Activated T-cell treated with anti-CD3 and anti-CD28 coated beads, Interleukin-2, amount 50 U/mL, for 24 hours (primary cell): ENCODE measurements at regions not wholly inside any gene's neighbourhood (a gene's known extent, or its start where the extent isn't known, plus 50 kb on each side); places are given as distances from the start of the nearest gene placed in this dataset.

Source experiments
- DNase-seq: peaks from one replicate; pipeline ENCODE4 v3.0.0-alpha.2; 2020
- H3K27ac Mint-ChIP-seq: 2 replicates; pipeline ENCODE4 v1.8.0; 2020; ENCODE audit warnings: mild to moderate bottlenecking, mixed read lengths
- H3K27me3 Mint-ChIP-seq: 2 replicates; pipeline ENCODE4 v1.8.0; 2020; ENCODE audit warnings: mixed read lengths
- H3K36me3 Mint-ChIP-seq: 2 replicates; pipeline ENCODE4 v1.8.0; 2020; ENCODE audit warnings: low read depth, mixed read lengths
- H3K4me1 Mint-ChIP-seq: 2 replicates; pipeline ENCODE4 v1.8.0; 2020; ENCODE audit warnings: low read depth, mixed read lengths
- H3K4me3 Mint-ChIP-seq: 2 replicates; pipeline ENCODE4 v1.8.0; 2020; ENCODE audit warnings: mild to moderate bottlenecking, moderate library complexity, mixed read lengths
- H3K9me3 Mint-ChIP-seq: 2 replicates; pipeline ENCODE4 v1.8.0; 2020; ENCODE audit warnings: mixed read lengths

- DNase-seq, result no peak
- Mint-ChIP-seq H3K36me3 (no peaks in the 10 kb centered on the region), H3K4me1 (no peaks in the 10 kb centered on the region), H3K27ac (no peak overlapping the region), H3K27me3 (peaks cover 14% of the 10 kb centered on the region), H3K9me3 (no peaks in the 10 kb centered on the region), H3K4me3 (no peak overlapping the region)
Observed at GRCh38 chr14:36055681-36056225, 120.8 kb downstream of the PTCSC3 start.

DNA sequence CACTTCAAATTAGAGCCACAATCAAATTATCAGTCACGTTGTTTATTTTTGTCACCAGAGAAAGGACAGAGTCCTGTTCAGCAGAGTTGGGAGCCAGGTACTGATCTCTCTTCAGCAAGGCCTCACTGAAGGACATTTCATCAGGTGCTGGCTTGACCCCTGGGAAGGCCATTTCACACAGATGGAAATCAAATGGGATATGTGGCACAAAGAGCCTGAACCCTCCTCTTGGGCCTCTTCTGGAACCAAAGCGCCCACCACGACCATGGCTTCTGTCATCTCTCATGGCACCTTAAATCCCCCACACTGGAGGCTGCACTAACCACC is 121.5 kb downstream of the PTCSC3 start:
- no peak overlapping the region for H3K27ac Mint-ChIP-seq
- no peaks in the 10 kb centered on the region for H3K36me3 Mint-ChIP-seq
- H3K9me3 Mint-ChIP-seq, result no peaks in the 10 kb centered on the region
- peaks cover 15% of the 10 kb centered on the region for H3K27me3 Mint-ChIP-seq
- H3K4me3 Mint-ChIP-seq, result no peak overlapping the region
- H3K4me1 Mint-ChIP-seq, result no peaks in the 10 kb centered on the region
- no peak for DNase-seq

- no peak for DNase-seq
- Mint-ChIP-seq H3K36me3 (no peaks in the 10 kb centered on the region), H3K4me1 (no peaks in the 10 kb centered on the region), H3K4me3 (no peak overlapping the region), H3K27me3 (peaks cover 15% of the 10 kb centered on the region), H3K27ac (no peak overlapping the region), H3K9me3 (no peaks in the 10 kb centered on the region)
Observed at GRCh38 chr14:36054353-36055051, 122.0 kb downstream of the PTCSC3 start.

GRCh38 chr14:36052681-36053080 is 123.8 kb downstream of the PTCSC3 start:
- H3K27me3 Mint-ChIP-seq, result peaks cover 15% of the 10 kb centered on the region
- no peaks in the 10 kb centered on the region for H3K9me3 Mint-ChIP-seq
- no peak overlapping the region for H3K27ac Mint-ChIP-seq
- H3K36me3 Mint-ChIP-seq, result no peaks in the 10 kb centered on the region
- no peak overlapping the region for H3K4me3 Mint-ChIP-seq
- DNase-seq, result no peak
- H3K4me1 Mint-ChIP-seq, result no peaks in the 10 kb centered on the region

DNA sequence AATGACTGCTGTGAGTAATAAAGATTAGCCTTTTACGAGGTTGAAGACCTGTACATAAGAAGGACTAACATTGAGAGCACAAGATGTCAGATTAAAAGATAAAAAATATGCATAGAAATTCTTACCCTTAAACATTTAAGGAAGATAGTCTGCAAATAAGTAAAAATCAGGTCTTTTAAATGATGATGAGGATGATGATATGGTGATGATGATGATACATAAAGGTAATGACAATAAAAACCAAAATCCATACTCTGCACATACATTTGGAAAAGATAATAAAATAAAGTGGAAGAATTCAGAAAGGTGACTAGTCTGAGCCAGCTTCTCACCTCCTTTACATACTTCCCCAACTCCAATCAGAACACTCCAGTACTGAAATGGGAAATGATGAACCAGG is 124.5 kb downstream of the PTCSC3 start:
- Mint-ChIP-seq H3K36me3 (no peaks in the 10 kb centered on the region), H3K9me3 (no peaks in the 10 kb centered on the region), H3K4me1 (no peaks in the 10 kb centered on the region), H3K27me3 (peaks cover 15% of the 10 kb centered on the region), H3K27ac (no peak overlapping the region), H3K4me3 (no peak overlapping the region)
- DNase-seq, result no peak

DNA sequence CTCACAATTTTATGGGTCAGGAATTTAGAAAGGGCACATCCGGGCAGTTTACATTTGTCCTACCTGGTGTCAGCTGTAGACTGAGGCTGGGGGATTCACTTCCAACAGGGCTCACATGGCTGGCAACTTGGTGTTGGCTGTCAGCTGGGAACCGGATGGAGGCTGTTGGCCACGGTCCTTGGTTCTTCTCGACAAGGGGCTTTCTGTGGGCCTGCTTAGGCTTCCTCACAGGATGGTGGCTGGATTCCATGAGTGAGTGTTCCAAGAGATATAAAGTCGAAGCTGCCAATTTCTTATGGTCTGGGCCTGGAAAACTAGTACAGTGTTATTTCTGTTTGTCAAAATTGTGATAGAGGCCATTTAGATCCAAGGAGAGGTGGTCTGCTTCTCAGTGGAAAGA is 127.9 kb downstream of the PTCSC3 start:
- no peak overlapping the region for H3K27ac Mint-ChIP-seq

DNA sequence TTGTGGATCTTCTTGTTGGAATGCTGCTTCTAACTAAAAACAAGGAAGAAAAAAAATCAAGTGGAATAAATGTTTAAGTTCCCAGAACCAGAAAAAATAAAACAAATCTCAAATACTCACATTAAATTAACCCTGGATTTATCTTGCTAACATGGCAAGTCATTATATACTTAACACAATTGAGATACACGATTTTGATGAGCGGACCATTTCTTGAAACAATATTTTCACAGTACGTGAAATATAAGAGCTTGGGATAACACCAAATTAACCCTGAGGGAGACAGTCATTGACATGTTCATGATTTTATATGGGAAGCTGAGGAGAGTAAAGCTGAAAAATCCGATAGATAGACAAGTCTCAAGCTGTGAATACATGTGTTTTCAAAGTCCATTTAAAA is 128.6 kb downstream of the PTCSC3 start:
- Mint-ChIP-seq H3K27me3 (peaks cover 16% of the 10 kb centered on the region), H3K4me3 (no peak overlapping the region), H3K36me3 (no peaks in the 10 kb centered on the region), H3K27ac (no peak overlapping the region), H3K4me1 (no peaks in the 10 kb centered on the region), H3K9me3 (no peaks in the 10 kb centered on the region)
- DNase-seq, result no peak

More for the DNA sequence above, 127.9 kb downstream of the PTCSC3 start:
- H3K27me3 Mint-ChIP-seq, result peaks cover 14% of the 10 kb centered on the region
- no peaks in the 10 kb centered on the region for H3K36me3 Mint-ChIP-seq
- H3K4me1 Mint-ChIP-seq, result no peaks in the 10 kb centered on the region
- H3K4me3 Mint-ChIP-seq, result no peak overlapping the region
- DNase-seq, result no peak
- no peaks in the 10 kb centered on the region for H3K9me3 Mint-ChIP-seq

DNA sequence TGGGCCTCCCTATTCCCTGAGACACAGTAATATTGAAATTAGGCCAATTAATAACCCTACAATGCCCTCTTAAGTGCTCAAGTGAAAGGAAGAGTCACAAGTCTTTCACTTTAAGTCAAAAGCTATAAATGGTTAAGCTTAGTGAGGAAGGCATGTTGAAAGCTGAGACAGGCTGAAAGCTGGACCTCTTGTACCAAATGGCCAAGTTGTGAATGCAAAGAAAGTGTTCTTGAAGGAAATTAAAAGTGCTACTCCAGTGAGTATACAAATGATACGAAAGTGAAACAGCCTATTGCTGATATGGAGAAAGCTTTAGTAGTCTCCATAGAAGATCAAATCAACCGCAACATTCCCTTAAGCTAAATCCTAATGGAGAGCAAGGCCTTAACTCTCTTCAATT is 140.8 kb downstream of the PTCSC3 start:
- no peak overlapping the region for H3K4me3 Mint-ChIP-seq
- no peak overlapping the region for H3K27ac Mint-ChIP-seq
- peaks cover 5% of the 10 kb centered on the region for H3K27me3 Mint-ChIP-seq
- DNase-seq, result no peak
- H3K4me1 Mint-ChIP-seq, result no peaks in the 10 kb centered on the region
- no peaks in the 10 kb centered on the region for H3K9me3 Mint-ChIP-seq
- H3K36me3 Mint-ChIP-seq, result no peaks in the 10 kb centered on the region

DNA sequence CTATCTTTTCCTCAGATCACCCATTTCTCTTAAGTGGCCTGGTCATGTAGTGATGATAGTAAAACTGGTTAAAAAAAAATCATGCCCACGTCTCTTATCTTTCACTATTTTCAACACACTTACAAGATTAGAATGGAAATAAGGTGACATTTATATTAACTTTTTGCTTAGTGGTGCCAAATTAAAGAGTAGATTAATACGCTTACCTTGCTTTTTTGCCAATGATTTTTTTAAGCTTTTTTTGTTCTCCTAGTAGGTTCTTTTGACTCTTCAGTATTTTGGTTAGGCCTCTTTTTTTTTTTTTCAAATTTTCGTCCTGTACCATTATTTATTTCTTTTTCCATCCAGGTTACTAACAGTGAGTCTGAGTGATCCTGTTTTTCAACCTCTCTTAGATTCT is 147.9 kb downstream of the PTCSC3 start:
- Mint-ChIP-seq H3K27me3 (no peaks in the 10 kb centered on the region), H3K4me3 (no peak overlapping the region), H3K36me3 (no peaks in the 10 kb centered on the region), H3K4me1 (no peaks in the 10 kb centered on the region), H3K27ac (no peak overlapping the region), H3K9me3 (no peaks in the 10 kb centered on the region)
- DNase-seq, result no peak

GRCh38 chr14:36028218-36028617 is 148.3 kb downstream of the PTCSC3 start:
- no peak for DNase-seq
- peaks cover under 1% of the 10 kb centered on the region for H3K27me3 Mint-ChIP-seq

DNA sequence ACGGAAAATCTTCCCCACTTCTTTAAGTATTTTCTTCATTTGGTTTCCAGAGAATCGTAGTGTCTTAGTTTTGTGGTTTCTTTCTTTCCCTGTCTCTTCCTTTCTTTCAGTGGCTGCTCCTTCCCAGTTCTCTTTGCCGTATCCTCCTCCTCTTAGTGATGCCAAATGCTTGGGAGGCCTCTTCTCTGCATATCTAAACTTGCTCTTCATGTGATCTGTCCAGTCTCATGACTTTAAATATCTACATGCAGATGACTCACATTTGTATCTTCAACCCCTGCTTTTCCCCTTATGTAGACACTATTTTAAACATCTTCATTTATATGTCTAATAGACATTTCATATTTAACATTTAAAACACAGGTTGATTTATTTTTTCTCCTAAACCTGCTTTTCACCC is 149.2 kb downstream of the PTCSC3 start:
- H3K27ac Mint-ChIP-seq, result no peak overlapping the region
- H3K4me1 Mint-ChIP-seq, result no peaks in the 10 kb centered on the region
- H3K36me3 Mint-ChIP-seq, result no peaks in the 10 kb centered on the region
- no peak for DNase-seq
- H3K4me3 Mint-ChIP-seq, result no peak overlapping the region
- no peaks in the 10 kb centered on the region for H3K9me3 Mint-ChIP-seq
- H3K27me3 Mint-ChIP-seq, result peaks cover 3% of the 10 kb centered on the region

More at GRCh38 chr14:36028218-36028617, 148.3 kb downstream of the PTCSC3 start:
- no peaks in the 10 kb centered on the region for H3K9me3 Mint-ChIP-seq
- no peaks in the 10 kb centered on the region for H3K36me3 Mint-ChIP-seq
- no peaks in the 10 kb centered on the region for H3K4me1 Mint-ChIP-seq
- H3K4me3 Mint-ChIP-seq, result no peak overlapping the region
- no peak overlapping the region for H3K27ac Mint-ChIP-seq

DNA sequence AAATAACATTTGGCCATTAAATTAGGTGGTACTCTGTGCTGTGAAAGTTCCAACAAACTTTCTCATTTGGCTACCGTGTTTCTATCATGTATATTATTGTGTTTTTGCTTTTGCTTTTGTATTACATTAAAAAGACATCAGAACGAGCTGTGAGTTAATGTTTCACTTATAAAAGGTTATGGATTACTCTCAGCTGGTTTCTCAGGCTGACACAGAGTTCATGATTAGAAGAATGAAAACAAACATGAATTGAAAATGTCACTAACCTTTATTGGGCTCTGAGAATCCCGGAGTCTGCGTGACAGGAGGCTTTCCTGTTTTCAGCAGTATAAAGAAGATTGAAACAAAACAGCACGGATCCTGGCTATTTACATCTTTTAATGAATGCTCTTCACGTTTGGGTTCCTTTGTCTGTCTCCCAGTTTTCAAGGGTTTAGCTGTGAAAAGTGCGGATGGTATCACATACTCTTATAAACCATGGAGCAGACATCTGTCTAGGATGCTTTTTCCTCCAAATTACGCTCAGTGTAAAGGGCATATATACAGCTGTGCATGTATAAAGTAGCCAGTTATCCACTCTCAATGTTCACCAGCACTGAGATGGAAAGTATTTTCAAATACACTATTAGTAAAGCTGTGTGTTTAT is 153.6 kb downstream of the PTCSC3 start:
- Mint-ChIP-seq H3K4me3 (no peak overlapping the region), H3K36me3 (no peaks in the 10 kb centered on the region), H3K27ac (no peak overlapping the region)

DNA sequence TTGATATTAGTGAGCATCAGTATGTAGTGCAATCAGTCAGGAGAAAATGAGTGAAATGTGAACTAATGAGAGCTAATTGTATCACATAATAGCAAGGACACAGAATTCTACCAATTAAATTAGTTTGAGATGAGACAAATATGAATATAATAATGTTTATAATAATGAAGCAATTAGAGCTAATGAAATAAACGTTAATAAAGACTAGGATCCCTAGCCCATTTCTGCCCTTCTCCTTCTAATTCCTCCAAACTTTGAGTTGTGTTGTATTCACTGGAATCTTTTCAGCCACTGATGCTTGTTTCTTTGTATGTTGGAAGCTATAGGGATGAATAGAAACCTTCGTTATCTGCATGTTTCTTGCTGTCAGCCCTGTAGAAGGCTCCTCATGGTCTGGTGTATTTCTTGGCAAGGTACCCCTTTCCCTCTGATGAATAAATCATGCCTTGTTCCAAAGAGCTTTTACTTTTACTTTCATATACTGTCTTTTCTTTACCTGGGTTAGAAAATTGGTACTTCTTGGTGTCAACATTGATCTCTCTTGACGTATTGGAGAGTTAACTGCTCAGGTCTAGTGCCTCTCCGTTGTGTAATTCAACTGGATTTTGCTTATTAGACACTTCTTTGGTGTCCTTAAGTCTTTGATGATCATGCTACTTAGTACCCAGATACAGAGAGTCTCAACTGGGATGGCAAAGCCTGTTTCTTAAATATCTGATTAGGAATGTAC is 154.8 kb downstream of the PTCSC3 start:
- Mint-ChIP-seq H3K4me1 (peaks cover 12% of the 10 kb centered on the region), H3K9me3 (no peaks in the 10 kb centered on the region), H3K36me3 (no peaks in the 10 kb centered on the region), H3K27me3 (peaks cover 3% of the 10 kb centered on the region), H3K27ac (no peak overlapping the region), H3K4me3 (no peak overlapping the region)
- DNase-seq, result no peak

More for the DNA sequence above, 153.6 kb downstream of the PTCSC3 start:
- H3K9me3 Mint-ChIP-seq, result no peaks in the 10 kb centered on the region
- H3K4me1 Mint-ChIP-seq, result peaks cover 12% of the 10 kb centered on the region
- DNase-seq, result no peak
- H3K27me3 Mint-ChIP-seq, result peaks cover 3% of the 10 kb centered on the region

GRCh38 chr14:36021030-36021422 is 155.5 kb downstream of the PTCSC3 start:
- peaks cover 3% of the 10 kb centered on the region for H3K27me3 Mint-ChIP-seq
- DNase-seq, result no peak
- no peak overlapping the region for H3K4me3 Mint-ChIP-seq
- H3K4me1 Mint-ChIP-seq, result peaks cover 12% of the 10 kb centered on the region
- H3K9me3 Mint-ChIP-seq, result no peaks in the 10 kb centered on the region
- no peaks in the 10 kb centered on the region for H3K36me3 Mint-ChIP-seq
- no peak overlapping the region for H3K27ac Mint-ChIP-seq
